Occipital lobe (tissue), 1 donor: ENCODE measurements at regions not wholly inside any gene's neighbourhood (a gene's known extent, or its start where the extent isn't known, plus 50 kb on each side); places are given as distances from the start of the nearest gene placed in this dataset.
"Not testable (repeated sequence)": the region's sequence is repeated elsewhere in the genome, so short reads cannot be mapped to it uniquely, and the experiment has no call there.

Experiments used
- DNase-seq: peaks from one replicate; lab custom pipeline; 2025; lab: John Stamatoyannopoulos, UW

DNA sequence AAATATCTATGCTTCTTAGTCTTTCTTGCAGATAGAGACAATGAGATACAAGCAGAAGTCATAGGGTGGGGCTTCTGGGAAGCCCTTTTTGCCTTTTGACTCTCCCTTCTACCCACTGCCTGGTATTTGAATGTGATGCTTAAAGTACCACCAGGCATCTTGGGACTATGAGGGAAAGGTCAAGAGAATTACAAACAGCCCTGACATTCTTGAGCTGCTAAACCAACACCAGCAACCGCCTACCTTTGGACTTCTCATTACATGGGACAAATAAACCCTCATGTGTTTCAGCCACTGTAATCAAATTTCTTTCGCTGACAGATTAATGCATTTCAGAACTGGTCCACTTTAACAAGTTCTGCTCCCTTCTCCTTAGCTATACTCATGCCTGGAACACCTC is 112.8 kb downstream of the LUZP4 start:
- DNase-seq, result no peak

DNA sequence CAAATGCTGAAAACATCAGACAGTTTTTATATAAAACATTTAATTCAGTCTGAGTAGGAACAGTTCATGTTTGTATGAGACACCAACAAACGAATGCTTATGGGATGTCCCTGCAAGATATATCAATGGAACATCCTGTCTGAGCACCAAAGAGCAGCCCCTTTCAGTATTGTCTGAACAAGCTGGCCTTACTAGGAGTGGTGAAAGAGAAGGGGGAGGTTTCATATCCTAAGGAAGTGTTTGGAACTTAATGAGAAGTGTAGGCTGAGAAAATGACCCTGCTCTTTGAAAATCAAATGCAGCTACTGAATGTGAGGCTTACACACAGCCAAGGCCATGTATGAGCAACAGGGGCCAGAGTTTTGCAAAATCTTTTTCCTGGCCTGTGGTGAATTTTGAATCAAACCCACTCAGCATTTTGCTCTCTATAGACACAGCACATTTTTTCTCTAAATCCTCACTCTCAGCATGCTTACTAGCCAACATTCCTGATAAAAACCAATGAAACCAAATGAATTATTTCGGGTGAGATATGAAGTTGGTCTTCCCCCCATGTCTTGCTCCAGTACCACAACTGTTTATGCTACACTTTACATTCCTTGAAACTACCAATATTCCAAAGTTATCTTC is 119.4 kb downstream of the LUZP4 start:
- no peak for DNase-seq

DNA sequence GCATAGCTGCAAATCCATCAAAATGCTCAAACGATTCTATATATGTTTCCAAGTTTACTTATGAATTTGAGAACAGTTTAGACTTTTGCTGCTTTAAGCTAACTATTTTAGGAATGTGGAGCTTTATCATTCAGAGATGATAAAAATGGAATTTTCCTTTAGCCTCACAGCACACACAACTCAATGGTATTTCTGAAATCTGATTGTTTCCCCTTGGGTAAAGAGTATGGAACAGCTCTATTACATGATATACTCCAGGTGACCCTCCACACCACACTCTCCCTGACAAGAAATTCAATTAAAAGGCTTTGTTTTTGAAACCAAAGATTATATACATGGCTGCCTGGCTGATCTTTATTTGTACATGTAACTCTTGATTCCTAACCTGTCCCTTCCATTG is 120.0 kb downstream of the LUZP4 start:
- DNase-seq, result no peak

DNA sequence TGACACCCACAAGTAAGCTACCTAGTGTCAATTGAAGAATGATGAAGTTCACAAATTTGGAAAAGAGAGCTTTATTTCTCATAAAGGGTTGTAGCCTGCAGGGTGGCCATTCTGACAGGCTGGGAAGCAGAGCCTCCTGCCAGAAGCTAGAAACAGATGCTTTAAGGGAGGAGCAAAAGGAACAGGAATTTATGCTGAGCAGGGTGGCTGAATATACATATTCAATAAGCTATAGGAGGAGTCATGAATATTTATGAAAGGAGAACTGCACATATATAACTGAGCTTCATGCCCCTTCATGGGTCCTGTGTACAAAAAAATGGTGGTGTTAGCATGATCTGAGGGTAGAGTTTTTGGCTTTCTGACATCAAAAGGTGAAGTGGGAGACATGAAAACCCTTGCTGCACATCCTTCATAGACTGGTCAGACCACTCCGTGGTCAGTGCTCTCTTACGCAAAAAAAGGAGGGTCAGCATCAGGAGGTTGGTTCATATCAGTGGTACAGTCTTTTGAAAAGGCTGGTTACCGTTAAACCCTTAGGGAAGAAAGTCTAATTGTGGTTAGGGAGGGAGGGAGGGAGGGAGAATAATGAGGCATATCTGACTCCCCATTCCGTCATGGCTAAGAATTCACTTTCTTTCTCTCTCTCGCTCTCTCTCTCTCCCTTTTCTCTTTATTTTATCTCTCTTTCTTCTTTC is 121.4 kb downstream of the LUZP4 start:
- DNase-seq, result no peak

DNA sequence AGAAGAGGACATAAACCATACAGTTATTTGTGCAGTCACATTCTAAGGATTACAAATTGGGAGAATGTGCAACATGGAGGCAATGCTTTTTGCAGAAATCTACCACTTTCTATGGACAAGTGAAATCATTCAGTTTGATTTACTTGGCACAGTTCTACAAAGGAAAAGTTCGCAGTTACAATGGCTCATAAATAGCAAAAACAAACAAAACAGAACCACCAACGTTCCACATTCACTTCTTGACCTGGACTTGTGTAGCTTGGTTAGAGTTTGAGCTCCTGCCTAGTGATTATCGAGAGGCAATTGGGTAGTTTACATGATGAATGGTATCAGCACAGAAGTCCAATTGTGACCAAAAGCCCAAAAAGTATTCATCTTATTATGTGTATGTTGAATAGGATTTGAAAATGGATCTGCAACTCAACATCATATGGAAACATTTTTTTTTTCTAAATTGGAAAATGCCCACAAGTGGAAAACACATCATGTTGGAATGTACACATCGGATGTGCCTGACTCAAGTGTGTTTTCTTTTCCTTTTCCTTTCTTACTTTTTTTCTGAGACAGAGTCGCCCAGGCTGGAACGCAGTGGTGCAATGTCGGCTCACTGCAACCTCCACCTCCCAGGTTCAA is 123.8 kb downstream of the LUZP4 start:
- DNase-seq, result no peak

DNA sequence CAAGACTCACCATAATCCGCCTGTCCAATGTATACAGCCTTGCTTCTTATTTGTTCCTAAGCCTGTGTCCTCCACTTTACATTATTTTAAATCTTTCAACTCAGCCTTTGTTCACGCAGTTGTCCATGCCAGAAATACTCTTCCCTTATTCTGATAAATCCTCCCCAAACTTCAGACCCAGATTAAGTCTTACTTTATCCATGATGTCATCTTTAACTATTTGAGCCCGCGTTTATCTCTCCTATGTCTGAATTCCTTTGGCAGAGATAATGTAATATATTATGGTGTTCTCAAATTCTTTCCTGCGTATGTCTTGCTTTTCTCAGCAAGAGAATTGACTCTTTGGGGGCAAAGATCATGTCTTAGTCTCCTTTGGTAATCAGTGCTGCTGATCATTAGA is 129.6 kb downstream of the LUZP4 start:
- no peak for DNase-seq

DNA sequence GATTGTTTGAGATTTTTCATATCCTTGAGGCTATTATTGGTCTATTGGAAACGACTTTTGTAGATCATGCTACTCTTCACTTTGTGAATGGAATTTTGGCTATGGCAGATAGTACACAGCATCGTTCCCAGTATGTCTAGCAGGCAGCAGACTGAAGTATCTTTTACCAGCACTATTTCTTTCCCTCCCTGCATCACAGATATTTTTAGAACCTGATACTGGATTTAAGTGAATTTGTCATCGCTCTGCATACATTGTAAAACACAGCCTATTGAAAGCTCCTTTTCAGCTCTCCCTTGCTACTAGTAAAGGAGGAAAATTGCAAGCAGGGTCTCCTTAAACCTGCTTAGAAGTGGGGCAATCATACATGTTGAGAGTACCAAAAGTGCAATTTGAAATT is 133.6 kb downstream of the LUZP4 start:
- DNase-seq, result no peak

DNA sequence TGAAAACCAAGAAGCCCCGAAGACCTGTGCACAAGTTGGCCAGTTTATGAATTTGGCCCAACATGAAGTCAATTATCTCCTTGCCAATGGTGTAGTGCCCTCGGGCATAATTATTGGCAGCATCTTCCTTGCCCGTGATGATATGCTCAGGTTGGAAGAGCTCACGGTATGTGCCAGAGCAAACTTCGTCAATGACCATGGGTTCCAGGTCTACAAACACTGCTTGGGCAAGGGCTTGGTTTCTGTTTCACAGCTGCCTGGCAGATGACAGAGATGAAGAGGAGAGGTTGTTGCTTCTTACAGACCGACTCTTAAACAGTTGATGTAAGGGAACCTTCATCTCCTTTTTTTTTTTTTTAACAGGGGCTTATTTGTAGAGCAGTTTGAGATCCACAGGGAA is 135.6 kb upstream of the PLS3 start:
- DNase-seq, result no peak

DNA sequence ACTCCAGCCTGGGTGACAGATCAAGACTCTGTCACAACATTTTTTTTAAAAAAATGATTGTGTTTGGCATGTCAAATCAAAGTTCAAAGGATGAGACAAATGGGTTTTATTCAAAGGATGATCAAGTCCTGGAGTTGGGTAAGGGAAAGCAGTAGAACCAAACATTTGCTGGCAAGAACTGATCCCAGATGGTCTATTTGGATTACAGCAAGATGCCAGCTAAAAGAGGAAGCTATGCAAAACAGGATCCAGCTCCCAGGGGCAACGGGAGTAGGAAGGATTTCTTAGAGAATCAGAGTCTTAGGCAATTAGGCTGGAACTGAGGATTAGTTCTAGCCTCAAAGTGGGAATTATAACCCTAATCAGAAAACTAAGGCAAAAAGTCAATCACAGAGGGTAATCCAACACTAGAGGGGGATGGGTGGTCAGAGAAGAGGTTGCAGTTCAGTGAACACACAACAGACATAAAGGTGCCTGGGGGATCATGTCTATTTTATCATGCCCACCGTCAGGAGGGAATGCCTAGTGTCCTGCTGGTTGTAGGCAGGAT is 133.0 kb upstream of the PLS3 start:
- no peak for DNase-seq

DNA sequence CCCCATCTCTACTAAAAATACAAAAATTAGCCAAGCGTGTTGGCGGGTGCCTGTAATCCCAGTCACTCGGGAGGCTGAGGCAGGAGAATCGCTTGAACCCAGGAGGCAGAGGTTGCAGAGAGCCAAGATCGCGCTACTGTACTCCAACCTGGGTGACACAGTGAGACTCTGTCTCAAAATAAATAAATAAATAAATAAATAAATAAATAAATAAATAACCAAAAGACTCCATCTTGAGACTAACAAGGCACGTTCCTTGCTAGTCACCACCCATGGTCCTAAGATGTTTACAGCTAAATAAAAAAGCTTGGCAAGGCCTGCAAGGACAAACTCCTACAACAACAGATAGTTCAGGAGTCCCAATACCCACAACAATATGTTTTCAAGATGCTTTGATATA is 126.1 kb upstream of the PLS3 start:
- DNase-seq, result not testable (repeated sequence)

DNA sequence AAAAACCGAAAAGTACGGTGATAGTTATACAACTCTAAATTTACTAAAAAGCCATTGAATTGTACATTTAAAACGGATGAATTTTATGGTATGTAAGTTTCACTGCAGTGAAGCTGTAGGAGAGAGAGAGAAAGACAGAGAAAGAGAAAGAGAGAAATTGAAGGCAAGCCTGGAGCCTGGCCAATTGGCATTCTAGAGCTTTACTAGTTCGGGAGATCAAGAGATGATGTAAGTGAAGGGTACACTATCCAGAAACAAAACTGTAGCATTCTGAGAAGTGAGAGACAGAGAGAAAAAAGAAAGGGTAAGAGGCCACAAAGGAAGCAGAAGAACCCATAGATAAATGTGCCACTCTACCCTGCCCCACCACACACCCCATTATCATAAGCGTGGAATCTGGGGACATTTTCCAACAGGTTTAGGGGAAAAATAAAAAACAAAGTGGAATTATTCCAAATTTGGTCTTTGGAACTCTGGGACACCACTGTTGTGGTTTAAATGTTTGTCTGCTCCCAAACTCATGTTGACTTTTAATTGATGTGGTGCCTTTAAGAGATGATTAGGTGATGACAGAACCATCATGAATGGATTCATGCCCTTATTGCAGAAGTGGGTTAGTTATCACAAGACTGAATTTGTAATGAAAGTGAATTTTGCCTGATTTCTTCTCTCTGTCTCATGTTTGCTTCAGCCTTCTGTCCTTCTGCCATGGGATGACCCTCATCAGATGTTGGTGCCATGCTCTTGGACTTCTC is 123.0 kb upstream of the PLS3 start:
- no peak for DNase-seq

DNA sequence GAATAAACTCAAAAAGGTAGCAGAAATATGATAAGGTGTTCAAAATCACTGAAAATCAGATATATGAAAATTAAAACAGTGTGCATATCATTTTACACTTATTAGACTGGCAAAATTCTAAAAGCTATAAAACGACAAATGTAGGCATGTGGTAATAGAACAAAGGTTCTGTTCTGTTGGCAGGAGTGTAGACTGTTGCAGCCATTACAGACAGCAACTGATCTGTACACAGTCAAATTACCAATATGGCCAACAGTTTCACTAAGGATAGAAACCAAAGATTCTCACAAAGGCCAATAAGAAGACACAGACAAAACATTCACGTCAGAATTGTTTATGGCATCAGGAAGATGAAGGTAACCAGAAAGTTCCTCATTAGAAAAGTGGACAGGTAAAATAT is 112.8 kb upstream of the PLS3 start:
- DNase-seq, result no peak

DNA sequence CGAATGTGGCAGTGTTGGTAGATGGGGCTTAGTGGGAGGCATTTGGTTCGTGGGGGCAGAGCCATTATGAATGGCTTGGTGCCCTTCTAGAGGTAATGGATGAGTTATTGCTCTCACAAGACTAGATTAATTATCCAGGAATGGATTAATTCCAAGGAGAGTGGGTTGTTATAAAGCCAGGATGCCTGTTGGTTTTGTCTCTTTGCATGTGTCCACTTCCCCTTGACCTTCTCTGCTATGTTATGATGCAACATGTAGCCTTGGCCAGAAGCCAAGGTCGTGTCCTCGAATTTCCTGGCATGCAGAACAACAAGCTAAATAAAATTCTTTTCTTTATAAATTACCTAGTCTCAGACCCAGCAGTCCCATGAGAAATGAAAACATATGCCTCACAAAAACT is 111.2 kb upstream of the PLS3 start:
- DNase-seq, result no peak

DNA sequence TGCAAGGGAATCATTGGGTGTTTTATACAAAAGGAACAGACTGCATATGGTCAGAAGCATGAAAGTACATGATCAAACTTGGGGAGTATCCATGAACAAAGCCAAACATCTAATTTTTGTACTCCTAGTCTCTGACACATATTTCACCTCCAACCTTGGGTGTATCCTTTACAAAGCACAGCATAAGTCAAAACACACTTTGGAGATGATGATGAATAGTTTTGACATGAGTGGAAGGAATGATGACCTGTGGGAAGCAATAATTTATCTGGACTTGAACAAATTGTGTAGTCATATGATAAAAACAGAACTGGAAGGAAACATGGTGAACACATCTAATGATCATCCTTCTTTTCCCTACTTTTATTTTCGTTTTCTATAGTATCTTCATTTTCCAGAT is 108.7 kb upstream of the PLS3 start:
- DNase-seq, result no peak

DNA sequence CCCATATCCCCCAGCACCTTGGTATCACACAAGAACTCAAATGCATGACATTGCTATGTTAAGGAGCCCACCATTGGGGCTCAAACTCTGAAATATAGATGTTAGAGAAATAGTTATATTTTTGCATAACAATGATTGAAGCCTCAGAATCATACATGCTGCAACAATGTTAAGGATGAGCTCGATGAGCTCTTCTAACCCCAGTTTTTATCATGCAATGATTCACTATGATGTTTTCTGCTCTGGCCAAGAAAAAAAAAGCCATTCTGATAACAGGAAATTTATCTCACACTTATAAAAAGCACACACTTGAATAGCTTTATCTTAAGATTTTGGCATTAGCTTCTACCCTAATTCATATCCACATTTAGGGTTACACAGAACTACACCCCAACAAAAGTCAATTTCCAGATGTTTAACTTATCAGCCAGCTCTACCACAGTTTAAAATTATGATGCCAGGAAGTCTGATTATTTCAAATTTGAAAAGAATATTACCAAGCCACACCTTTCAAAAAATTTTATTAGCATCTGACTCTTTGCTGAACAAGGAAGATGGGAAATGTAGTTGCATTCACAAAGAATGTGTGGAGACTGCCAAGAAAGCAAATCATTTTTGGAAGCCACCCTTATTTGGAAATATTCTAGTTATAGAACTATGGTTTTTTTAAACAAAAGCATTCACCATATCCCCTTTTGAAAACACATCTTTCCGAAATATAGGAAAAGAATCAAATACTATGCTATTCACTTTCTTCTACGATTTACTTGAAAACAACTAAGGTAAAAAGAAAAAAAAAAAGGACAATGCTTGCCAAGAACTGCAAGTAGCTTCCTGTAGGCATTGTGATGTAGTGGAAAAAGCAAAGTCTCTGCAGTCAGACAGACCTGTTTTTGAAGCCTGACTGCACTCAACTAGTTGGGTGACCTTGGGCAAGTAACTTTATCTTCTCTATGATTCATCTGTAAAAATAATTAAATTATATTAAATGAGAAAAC is 100.8 kb upstream of the PLS3 start:
- no peak for DNase-seq

DNA sequence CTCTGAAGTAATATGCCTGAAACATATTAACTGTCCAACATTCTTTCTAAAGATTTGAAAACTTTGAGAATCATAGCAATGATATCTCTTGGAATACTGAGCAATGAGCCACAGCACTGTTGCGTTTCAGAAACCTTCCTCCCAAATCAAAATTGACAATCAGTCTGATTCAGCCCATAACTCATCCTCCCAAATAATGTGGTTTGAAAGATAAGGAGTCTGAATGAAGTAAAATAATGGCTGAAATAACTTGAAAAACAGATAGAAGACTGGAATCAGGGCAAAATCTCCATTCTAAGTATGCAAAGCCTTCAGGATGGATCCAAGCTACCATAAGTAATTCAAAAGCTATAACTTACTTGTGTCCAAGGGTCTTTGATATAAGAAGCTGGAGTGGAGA is 98.6 kb upstream of the PLS3 start:
- DNase-seq, result no peak

DNA sequence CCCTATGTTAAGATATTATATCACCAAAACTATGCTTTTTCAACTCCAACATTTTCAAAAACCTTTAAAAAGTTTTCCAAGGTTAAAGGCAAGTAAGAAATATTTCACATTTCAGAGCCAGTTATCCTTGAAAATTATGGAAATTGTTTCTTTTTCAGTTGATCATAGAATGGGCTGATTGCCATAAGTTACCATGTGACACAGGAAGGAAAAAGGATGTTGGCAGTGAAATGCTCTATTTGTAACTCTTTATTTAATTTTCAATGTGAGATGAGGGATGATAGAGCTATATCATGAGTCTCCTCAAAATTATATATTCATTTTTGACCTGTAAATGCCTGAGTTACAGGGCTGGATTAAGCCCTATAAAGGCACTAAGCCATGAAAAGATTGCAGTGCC is 93.0 kb upstream of the PLS3 start:
- DNase-seq, result no peak

DNA sequence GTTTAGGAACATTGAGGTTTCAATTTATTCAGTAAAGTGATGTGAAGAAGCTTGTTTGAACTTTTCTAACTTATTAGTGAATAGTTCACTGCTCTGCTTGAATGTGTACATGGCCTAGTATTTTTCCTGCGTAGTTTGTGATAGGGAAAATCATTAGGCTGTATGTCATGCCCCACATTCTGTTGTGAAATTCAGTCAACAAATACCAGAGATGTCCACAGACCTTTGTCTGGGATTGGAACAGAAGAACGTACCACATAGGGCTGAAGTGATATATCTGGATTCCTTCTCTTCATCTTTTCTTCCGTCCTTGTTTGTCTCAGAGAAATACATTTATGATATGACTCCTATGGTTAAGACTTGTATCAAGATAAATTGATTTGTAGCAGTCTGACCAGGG is 88.8 kb upstream of the PLS3 start:
- DNase-seq, result no peak

DNA sequence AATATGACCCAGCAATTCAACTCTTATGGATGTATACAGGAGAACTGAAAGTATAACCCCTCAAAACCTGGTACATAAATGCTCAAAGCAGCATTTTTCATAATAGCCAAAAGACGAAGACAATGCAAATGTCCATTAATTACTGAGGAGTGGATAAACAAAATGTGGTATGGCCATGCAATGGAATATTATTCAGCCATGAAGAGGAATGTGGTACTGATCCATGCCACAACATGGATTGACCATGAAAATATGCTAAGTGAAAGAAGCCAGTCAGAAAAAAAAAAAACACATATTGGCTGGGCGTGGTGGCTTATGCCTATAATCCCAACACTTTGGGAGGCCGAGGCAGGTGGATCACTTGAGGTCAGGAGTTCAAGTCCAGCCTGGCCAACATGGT is 74.5 kb upstream of the PLS3 start:
- DNase-seq, result no peak

DNA sequence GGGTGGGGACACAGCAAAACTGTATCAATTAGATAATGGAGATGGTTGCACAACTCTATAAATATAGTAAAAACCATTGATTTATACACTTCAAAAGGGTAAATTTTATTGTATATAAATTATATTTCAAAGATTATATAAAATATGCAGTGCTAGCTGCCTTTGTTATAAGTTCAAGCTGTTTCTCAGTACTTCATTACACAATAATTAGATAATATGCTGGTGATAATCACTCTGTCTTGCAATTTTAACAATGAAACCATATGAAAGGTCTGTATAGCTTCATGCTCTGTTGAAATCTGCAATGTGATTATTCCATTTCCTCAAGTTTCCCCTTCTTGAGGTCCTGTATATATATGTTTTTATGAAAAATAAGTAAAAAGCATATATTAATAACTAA is 73.4 kb upstream of the PLS3 start:
- DNase-seq, result no peak

DNA sequence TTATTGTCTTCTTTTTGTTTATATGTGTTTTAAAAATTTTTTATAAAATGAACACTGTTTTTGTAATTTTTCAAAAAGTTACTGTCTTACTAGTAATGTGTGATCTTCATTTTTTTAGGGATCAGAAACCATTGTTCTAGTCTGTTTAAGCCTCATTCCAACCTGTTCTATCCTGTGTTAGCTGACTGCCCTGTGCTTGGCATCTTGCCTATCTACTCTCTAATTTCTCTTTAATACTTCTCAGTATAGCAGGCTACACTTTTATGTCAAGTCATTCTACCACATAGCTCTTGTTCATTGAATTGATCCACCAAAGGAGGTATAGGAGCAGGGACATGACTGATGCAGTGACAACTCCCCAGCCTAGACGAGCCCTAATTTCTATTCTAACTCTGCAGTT is 70.2 kb upstream of the PLS3 start:
- DNase-seq, result no peak
